IMR-90 (cell line): ENCODE measurements at regions not wholly inside any gene's neighbourhood (a gene's known extent, or its start where the extent isn't known, plus 50 kb on each side); places are given as distances from the start of the nearest gene placed in this dataset.

Experiments
- ATAC-seq: fragments of 200-7000 bp; cut with Tn5 transposase; 2 replicates; pipeline ENCODE4 v1.9.1; 2020; ENCODE audit warnings: low read depth, mild to moderate bottlenecking, moderate library complexity
- BruUV-seq: library from RNA; stranded (reverse); fragments of 400-500 nt; replicated peaks from 2 replicates; lab custom pipeline; 2021; lab: Mats Ljungman, UMichigan
- CTCF ChIA-PET: fragments of 300-600 bp; formaldehyde crosslinking; extraction: SDS; loops from one replicate; lab custom pipeline; 2021; ENCODE audit warnings: antibody characterized with exemption; lab: Yijun Ruan, JAX
- POLR2A ChIA-PET: fragments of 300-600 bp; sonication (Branson Sonifier 250); formaldehyde crosslinking; loops from one replicate; lab custom pipeline; 2022; ENCODE audit warnings: antibody characterized with exemption; ENCODE audit not compliant: unreplicated experiment; lab: Charles Lee
- DNase-seq: peaks from one replicate; pipeline ENCODE4 v3.0.0; 2013
- H2AFZ ChIP-seq: replicated peaks from 2 replicates; pipeline ENCODE3; 2013; ENCODE audit warnings: low read length, mild to moderate bottlenecking; ENCODE audit not compliant: poor library complexity
- H2AK5ac ChIP-seq: 2 replicates; pipeline ENCODE4 v1.6.1; 2013; ENCODE audit warnings: low read depth, low read length, inconsistent platforms
- H2AK9ac ChIP-seq: replicated peaks from 2 replicates; pipeline ENCODE3; 2013; ENCODE audit warnings: mild to moderate bottlenecking, low read depth, low read length, moderate library complexity; ENCODE audit not compliant: poor library complexity
- H2BK120ac ChIP-seq: 2 replicates; pipeline ENCODE4 v1.6.1; 2013; ENCODE audit warnings: low read depth, low read length, inconsistent platforms
- H2BK15ac ChIP-seq: 3 replicates; pipeline ENCODE4 v1.6.1; 2013; ENCODE audit warnings: low read depth, low read length, inconsistent platforms
- H2BK20ac ChIP-seq: 2 replicates; pipeline ENCODE4 v1.6.1; 2013; ENCODE audit warnings: low read depth, mild to moderate bottlenecking, inconsistent platforms, low read length, moderate library complexity
- H2BK5ac ChIP-seq: 2 replicates; pipeline ENCODE4 v1.6.1; 2013; ENCODE audit warnings: mild to moderate bottlenecking, low read depth, low read length, inconsistent platforms; ENCODE audit not compliant: poor library complexity, severe bottlenecking
- H3K14ac ChIP-seq: replicated peaks from 2 replicates; pipeline ENCODE4 v1.6.1; 2013; ENCODE audit warnings: low read depth, low read length, inconsistent platforms
- H3K18ac ChIP-seq: 2 replicates; pipeline ENCODE4 v1.6.1; 2013; ENCODE audit warnings: low read depth, low read length, control low read depth
- H3K23ac ChIP-seq: 2 replicates; pipeline ENCODE4 v1.6.1; 2013; ENCODE audit warnings: low read depth, low read length, inconsistent platforms
- H3K27ac ChIP-seq: 2 replicates; pipeline ENCODE4 v1.5.1; 2013; ENCODE audit warnings: mild to moderate bottlenecking, control low read depth, low read length; ENCODE audit not compliant: insufficient read depth
- H3K27me3 ChIP-seq: 2 replicates; pipeline ENCODE4 v1.6.1; 2013; ENCODE audit warnings: low read length; ENCODE audit not compliant: control insufficient read depth, insufficient read depth
- H3K36me3 ChIP-seq: 2 replicates; pipeline ENCODE4 v1.6.1; 2013; ENCODE audit warnings: low read length, mixed read lengths; ENCODE audit not compliant: control insufficient read depth, insufficient read depth
- H3K4ac ChIP-seq: 2 replicates; pipeline ENCODE4 v1.6.1; 2013; ENCODE audit warnings: low read depth, low read length, inconsistent platforms
- H3K4me1 ChIP-seq: 2 replicates; pipeline ENCODE4 v1.6.1; 2013; ENCODE audit warnings: low read length, mixed read lengths; ENCODE audit not compliant: control insufficient read depth, insufficient read depth
- H3K4me2 ChIP-seq: 2 replicates; pipeline ENCODE4 v1.6.1; 2013; ENCODE audit warnings: low read depth, mild to moderate bottlenecking, control low read depth, low read length, moderate library complexity
- H3K4me3 ChIP-seq: 2 replicates; pipeline ENCODE4 v1.5.1; 2013; ENCODE audit warnings: low read depth, mild to moderate bottlenecking, control low read depth, low read length, moderate library complexity; ENCODE audit not compliant: insufficient read depth
- H3K56ac ChIP-seq: 2 replicates; pipeline ENCODE4 v1.6.1; 2013; ENCODE audit warnings: low read length, inconsistent platforms; ENCODE audit not compliant: insufficient read depth; ENCODE audit errors: extremely low read depth
- H3K79me1 ChIP-seq, 2 experiments: 2 replicates each; pipeline ENCODE4 v1.6.1; 2013; ENCODE audit warnings: low read length in 2 of 2, inconsistent platforms in 1 of 2, low read depth in 1 of 2
- H3K9ac ChIP-seq: 2 replicates; pipeline ENCODE4 v1.6.1; 2013; ENCODE audit warnings: low read depth, low read length, control low read depth
- H3K9me1 ChIP-seq: 2 replicates; pipeline ENCODE4 v1.6.1; 2013; ENCODE audit warnings: low read length, inconsistent platforms; ENCODE audit not compliant: insufficient read depth
- H3K9me3 ChIP-seq: 2 replicates; pipeline ENCODE4 v1.6.1; 2013; ENCODE audit warnings: low read length; ENCODE audit not compliant: control insufficient read depth, insufficient read depth
- H4K20me1 ChIP-seq: 2 replicates; pipeline ENCODE4 v1.6.1; 2013; ENCODE audit warnings: low read length, inconsistent platforms; ENCODE audit not compliant: insufficient read depth
- H4K5ac ChIP-seq: 2 replicates; pipeline ENCODE4 v1.6.1; 2013; ENCODE audit warnings: mild to moderate bottlenecking, low read depth, low read length, control low read depth
- H4K8ac ChIP-seq, 2 experiments: 2 replicates each; pipeline ENCODE4 v1.6.1; 2013; ENCODE audit warnings: low read depth in 2 of 2, low read length in 2 of 2, control low read depth in 1 of 2, inconsistent platforms in 1 of 2
- H4K91ac ChIP-seq: 2 replicates; pipeline ENCODE4 v1.6.1; 2013; ENCODE audit warnings: low read depth, low read length, inconsistent platforms; ENCODE audit not compliant: insufficient read depth
- SMC3 ChIP-seq: fragments of 150-350 bp; IDR thresholded peaks from 2 replicates; pipeline ENCODE4 v1.6.1; 2016; ENCODE audit warnings: low read depth, mild to moderate bottlenecking, antibody characterized with exemption, low read length, moderate library complexity
- WGBS, 2 experiments: methylation state at CpG; one replicate each; pipeline versions ENCODE4 v1.1.5 to v1.1.7; 2013; ENCODE audit warnings: missing lambda C conversion rate in 2 of 2; ENCODE audit not compliant: insufficient read length in 1 of 2; ENCODE audit errors: extremely low coverage in 2 of 2; 5-methylcytosine and 5-hydroxymethylcytosine counted together
- dilution Hi-C: fragments of 300-500 bp; cut with HindIII; formaldehyde crosslinking; loops from one replicate; pipeline ENCODE4 v1.14.3; 2018; ENCODE audit warnings: low sequenced_read_pairs; ENCODE audit not compliant: unreplicated experiment
- in situ Hi-C: fragments of 300-500 bp; cut with MboI; formaldehyde crosslinking; loops from 3 replicates; pipeline ENCODE4 v1.14.3; 2019; ENCODE audit warnings: low sequenced_read_pairs, inconsistent platforms, mixed read lengths
- intact Hi-C: fragments of 100-400 bp; cut with micrococcal nuclease; formaldehyde crosslinking; loops from 2 replicates; pipeline ENCODE4 v1.10.0; 2022
- TF ChIP-seq, protein P1 (sequence below): fragments of 150-350 bp; IDR thresholded peaks from 2 replicates; pipeline ENCODE4 v1.6.1; 2016; ENCODE audit warnings: low read depth, mild to moderate bottlenecking, low read length, moderate library complexity, borderline replicate concordance
- TF ChIP-seq, protein P2 (sequence below): fragments of 150-350 bp; IDR thresholded peaks from 2 replicates; pipeline ENCODE4 v1.6.1; 2017; ENCODE audit warnings: mild to moderate bottlenecking, antibody characterized with exemption, low read length, low read depth

DNA sequence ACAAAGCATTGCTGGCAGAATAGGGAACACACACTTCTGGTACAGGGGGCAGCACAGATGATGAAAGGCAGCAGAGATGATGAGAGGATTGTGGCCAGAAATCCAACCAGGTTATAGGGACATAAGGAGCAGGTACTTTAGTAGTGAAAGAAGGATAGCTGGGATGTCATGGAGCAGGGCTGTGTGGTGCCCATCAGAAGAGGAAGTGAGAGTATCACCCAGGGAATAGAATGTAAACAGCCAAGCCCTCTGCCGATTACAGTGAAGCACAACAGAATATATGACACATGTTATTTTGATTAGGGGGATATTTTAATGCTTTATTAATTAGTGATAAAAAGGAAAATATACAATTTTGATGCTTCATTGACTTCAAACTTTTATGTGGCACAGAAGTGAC, 883.4 kb upstream of the CDH2 start:
- Histone ChIP-seq H3K23ac (no peak overlapping the region), H4K91ac (no peak overlapping the region), H3K4me2 (no peak overlapping the region), H3K4me1 (no peaks in the 10 kb centered on the region; the same call in 1 of the 2 replicates), H3K4me3 (no peak overlapping the region), H3K79me1 (no peaks in the 10 kb centered on the region), H3K27ac (no peak overlapping the region), H3K14ac (no peak overlapping the region), H2BK15ac (no peak overlapping the region), H2BK20ac (no peak overlapping the region), H2BK120ac (no peak overlapping the region), H2BK5ac (no peak overlapping the region), H3K9ac (no peak overlapping the region), H3K27me3 (no peaks in the 10 kb centered on the region), H2AK9ac (no peak overlapping the region), H4K8ac (no peak overlapping the region), H4K20me1 (no peaks in the 10 kb centered on the region), H3K18ac (no peak overlapping the region), H3K9me1 (no peaks in the 10 kb centered on the region), H3K56ac (no peak overlapping the region), H2AK5ac (no peak overlapping the region), H2AFZ (peak overlapping the region; percentile 35), H4K5ac (no peak overlapping the region), H3K4ac (no peak overlapping the region), H3K36me3 (no peaks in the 10 kb centered on the region), H3K9me3 (no peaks in the 10 kb centered on the region)
- no TSS peak for BruUV-seq
- POLR2A ChIA-PET: no interaction called here
- WGBS, 2 experiments: no CpG with 5 or more reads among the region's 1 CpG
- dilution Hi-C loops: no loop called here
- TF ChIP-seq, protein P1, sequence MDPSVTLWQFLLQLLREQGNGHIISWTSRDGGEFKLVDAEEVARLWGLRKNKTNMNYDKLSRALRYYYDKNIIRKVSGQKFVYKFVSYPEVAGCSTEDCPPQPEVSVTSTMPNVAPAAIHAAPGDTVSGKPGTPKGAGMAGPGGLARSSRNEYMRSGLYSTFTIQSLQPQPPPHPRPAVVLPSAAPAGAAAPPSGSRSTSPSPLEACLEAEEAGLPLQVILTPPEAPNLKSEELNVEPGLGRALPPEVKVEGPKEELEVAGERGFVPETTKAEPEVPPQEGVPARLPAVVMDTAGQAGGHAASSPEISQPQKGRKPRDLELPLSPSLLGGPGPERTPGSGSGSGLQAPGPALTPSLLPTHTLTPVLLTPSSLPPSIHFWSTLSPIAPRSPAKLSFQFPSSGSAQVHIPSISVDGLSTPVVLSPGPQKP: no peak
- no peak for TF ChIP-seq SMC3
- TF ChIP-seq, protein P2, sequence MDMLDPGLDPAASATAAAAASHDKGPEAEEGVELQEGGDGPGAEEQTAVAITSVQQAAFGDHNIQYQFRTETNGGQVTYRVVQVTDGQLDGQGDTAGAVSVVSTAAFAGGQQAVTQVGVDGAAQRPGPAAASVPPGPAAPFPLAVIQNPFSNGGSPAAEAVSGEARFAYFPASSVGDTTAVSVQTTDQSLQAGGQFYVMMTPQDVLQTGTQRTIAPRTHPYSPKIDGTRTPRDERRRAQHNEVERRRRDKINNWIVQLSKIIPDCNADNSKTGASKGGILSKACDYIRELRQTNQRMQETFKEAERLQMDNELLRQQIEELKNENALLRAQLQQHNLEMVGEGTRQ: no peak
- CTCF ChIA-PET: no interaction called here
- in situ Hi-C loops: no loop called here
- intact Hi-C loops: no loop called here
- DNase-seq (no peak), ATAC-seq (no peak)
